Fibroblast of pulmonary artery (primary cell): ENCODE measurements at regions not wholly inside any gene's neighbourhood (a gene's known extent, or its start where the extent isn't known, plus 50 kb on each side); places are given as distances from the start of the nearest gene placed in this dataset.
A peak's percentile ranks its signal among the peaks of the same experiment; 100 is the strongest.

ENCODE experiments used
- DNase-seq: peaks from one replicate; pipeline ENCODE4 v3.0.0-alpha.2; 2010; ENCODE audit warnings: low read depth
- H3K4me3 ChIP-seq: replicated peaks from 2 replicates; pipeline ENCODE4 v1.5.1; 2011; ENCODE audit warnings: low read depth, mild to moderate bottlenecking, control low read depth, low read length, moderate library complexity
- CTCF ChIP-seq: IDR thresholded peaks from 2 replicates; pipeline ENCODE4 v1.5.1; 2011; ENCODE audit warnings: mild to moderate bottlenecking, control low read depth, low read length, inconsistent platforms; ENCODE audit errors: missing control alignments

DNA sequence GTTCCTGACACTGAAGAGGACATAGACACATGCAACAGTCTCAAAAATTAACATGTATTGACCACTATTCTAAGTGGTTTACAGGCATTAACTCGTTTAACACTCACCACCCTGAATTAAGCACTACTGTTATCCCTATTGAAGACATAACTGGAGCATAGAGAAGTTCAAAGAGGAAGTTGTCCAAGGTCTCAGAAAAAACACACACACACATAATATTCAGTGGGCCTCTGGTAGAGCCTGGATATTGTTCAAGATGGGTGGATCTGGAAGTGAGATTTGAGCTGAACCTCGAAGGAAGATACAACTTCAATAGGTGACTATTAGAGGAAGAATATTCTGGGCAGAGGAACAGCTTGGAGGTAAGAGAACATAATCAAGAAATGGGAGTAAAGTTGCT lies 334.9 kb downstream of the HNRNPD start:
- DNase-seq = no peak
- no peak for TF ChIP-seq CTCF
- H3K4me3 ChIP-seq = no peak overlapping the region

- no peak for TF ChIP-seq CTCF
- no peak for DNase-seq
- H3K4me3 ChIP-seq = no peak overlapping the region
Measured at GRCh38 chr4:82036181-82036580, 337.6 kb downstream of the HNRNPD start.

GRCh38 chr4:82034878-82035277 lies 338.9 kb downstream of the HNRNPD start:
- no peak for DNase-seq
- no peak overlapping the region for H3K4me3 ChIP-seq
- TF ChIP-seq CTCF = no peak

DNA sequence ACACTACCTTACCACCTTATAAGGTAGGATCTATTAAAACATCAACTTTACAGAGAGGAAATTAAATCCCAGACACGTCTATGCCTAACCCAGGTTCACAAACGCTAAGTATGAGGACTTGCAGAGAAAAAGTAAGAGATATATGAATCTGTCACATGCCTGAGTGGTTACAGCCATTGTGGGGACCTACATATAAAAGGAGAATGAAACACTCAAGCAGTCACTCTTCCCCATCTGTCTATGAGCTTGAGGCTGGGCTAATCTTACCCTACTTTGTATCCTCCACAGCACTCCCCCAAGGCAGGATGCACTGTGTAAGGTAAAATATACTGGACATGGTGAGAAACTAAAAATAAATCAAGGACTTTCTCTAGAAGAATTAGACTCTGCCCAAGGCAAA lies 339.9 kb downstream of the HNRNPD start:
- DNase-seq = no peak
- no peak overlapping the region for H3K4me3 ChIP-seq
- no peak for TF ChIP-seq CTCF

DNA sequence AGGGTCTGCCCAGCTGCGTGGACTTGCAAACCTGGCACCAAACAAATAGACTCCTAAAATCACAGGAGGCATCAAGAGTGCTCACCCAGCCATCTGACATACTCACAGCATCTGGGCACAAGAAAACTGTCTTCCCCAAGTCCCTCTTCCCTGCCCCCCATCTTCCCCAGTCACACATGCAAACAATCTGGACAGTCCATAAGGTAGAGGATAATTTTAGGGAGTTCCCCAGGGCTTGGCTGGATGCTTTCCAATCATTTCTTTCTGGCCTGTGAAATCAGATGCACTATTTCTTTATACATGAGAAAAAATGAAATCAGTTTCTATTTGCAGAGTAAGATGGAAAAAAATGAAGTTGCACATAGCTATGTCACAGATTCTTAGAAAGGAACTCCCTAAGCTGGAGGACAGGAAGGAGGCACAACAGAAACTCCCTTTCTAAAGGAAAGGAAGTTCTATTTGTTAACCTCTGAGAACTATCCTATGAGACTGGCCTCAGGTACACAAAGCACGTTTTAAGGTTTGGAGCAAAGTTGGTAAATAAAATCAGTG lies 342.3 kb downstream of the HNRNPD start:
- TF ChIP-seq CTCF = no peak
- no peak for DNase-seq
- H3K4me3 ChIP-seq = no peak overlapping the region

- DNase-seq = peak; percentile 49
Measured at GRCh38 chr4:82017680-82018079, 356.1 kb downstream of the HNRNPD start.

More at GRCh38 chr4:82017680-82018079, 356.1 kb downstream of the HNRNPD start:
- H3K4me3 ChIP-seq = no peak overlapping the region
- TF ChIP-seq CTCF = no peak
